WI38 (cell line): ENCODE measurements at regions not wholly inside any gene's neighbourhood (a gene's known extent, or its start where the extent isn't known, plus 50 kb on each side); places are given as distances from the start of the nearest gene placed in this dataset.

ENCODE experiments used
- H3K4me3 ChIP-seq: 2 replicates; pipeline ENCODE4 v1.5.1; 2011; ENCODE audit warnings: low read depth, mild to moderate bottlenecking, control low read depth, low read length
- CTCF ChIP-seq: IDR thresholded peaks from 2 replicates; pipeline ENCODE4 v1.5.1; 2012; ENCODE audit warnings: low read depth, mild to moderate bottlenecking, control low read depth, low read length

GRCh38 chr10:29189256-29189655, 99.6 kb upstream of the LYZL1 start:
- TF ChIP-seq CTCF: no peak
- no peak overlapping the region for H3K4me3 ChIP-seq

DNA sequence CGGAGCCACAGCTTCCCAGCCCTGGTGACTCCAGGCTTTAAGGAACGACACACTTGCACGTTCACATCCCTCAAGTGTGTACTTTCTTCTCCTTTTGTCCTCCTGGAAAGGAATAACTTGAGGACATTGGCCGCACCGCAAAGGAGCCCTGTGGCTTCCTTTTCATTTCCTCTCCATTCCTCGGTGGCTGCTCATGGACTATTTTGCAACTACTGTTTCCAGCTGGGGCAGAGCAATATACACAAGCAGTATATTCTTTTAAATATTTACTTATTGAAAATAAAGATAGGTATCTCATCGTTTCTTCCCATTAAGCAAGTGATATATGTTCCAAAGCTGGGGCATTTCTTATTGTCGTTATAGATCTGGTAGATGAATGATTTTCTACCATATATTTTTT, 97.2 kb upstream of the LYZL1 start:
- TF ChIP-seq CTCF: no peak
- no peak overlapping the region for H3K4me3 ChIP-seq

GRCh38 chr10:29199339-29199738, 89.5 kb upstream of the LYZL1 start:
- TF ChIP-seq CTCF: no peak

GRCh38 chr10:29199941-29200679, 88.8 kb upstream of the LYZL1 start:
- no peak for TF ChIP-seq CTCF

More at GRCh38 chr10:29199339-29199738, 89.5 kb upstream of the LYZL1 start:
- no peak overlapping the region for H3K4me3 ChIP-seq

DNA sequence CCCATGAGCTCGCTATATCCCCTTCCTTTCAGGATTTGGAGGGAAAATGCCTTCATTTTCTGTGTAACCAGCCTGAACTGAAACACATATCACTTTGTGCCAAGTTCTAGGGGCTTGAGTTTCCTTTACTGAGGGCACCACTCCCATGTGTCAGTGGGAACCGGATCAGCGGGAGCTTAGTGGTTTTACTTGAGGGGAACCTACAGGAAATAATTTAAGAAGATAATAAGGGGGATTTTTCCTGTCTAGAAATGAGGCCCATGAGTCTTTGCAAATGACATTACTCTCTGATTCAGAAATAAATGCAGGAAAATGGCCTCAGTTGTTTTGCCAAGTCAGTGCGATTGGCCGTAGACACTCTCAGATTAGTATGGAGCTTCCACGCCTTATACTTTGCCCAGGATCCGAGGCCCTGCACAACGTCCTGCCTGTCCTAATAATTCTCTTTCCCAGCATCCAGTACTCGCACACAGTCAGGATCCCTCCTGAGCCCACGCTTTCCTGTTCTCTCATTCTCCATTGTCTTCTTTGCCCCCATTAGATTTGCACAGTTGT, 86.4 kb upstream of the LYZL1 start:
- no peak for TF ChIP-seq CTCF
- H3K4me3 ChIP-seq: no peak overlapping the region

More at GRCh38 chr10:29199941-29200679, 88.8 kb upstream of the LYZL1 start:
- H3K4me3 ChIP-seq: peak overlapping the region; percentile 25

- TF ChIP-seq CTCF: no peak
- H3K4me3 ChIP-seq: no peak overlapping the region
These were observed 85.4 kb upstream of the LYZL1 start for GRCh38 chr10:29203432-29203831.

- no peak overlapping the region for H3K4me3 ChIP-seq
- TF ChIP-seq CTCF: no peak
These were observed 84.6 kb upstream of the LYZL1 start for GRCh38 chr10:29204070-29204800.
